Activated naive CD8-positive, alpha-beta T cell treated with anti-CD3 and anti-CD28 coated beads for 36 hours (primary cell): ENCODE measurements at regions not wholly inside any gene's neighbourhood (a gene's known extent, or its start where the extent isn't known, plus 50 kb on each side); places are given as distances from the start of the nearest gene placed in this dataset.
"Not testable (repeated sequence)": the region's sequence is repeated elsewhere in the genome, so short reads cannot be mapped to it uniquely, and the experiment has no call there.

Source experiments
- DNase-seq: peaks from one replicate; pipeline ENCODE4 v3.0.0; 2021
- H3K27ac Mint-ChIP-seq: one replicate; pipeline ENCODE4 v1.8.0; 2022; ENCODE audit warnings: mild to moderate bottlenecking, moderate library complexity, mixed read lengths
- H3K27me3 Mint-ChIP-seq: one replicate; pipeline ENCODE4 v1.8.0; 2022; ENCODE audit warnings: mild to moderate bottlenecking, mixed read lengths
- H3K36me3 Mint-ChIP-seq: one replicate; pipeline ENCODE4 v1.8.0; 2021; ENCODE audit warnings: mild to moderate bottlenecking, mixed read lengths
- H3K4me1 Mint-ChIP-seq: one replicate; pipeline ENCODE4 v1.8.0; 2021; ENCODE audit warnings: mixed read lengths
- H3K4me3 Mint-ChIP-seq: one replicate; pipeline ENCODE4 v1.8.0; 2022; ENCODE audit warnings: mild to moderate bottlenecking, moderate library complexity, mixed read lengths
- H3K9me3 Mint-ChIP-seq: one replicate; pipeline ENCODE4 v1.8.0; 2022; ENCODE audit warnings: mixed read lengths

DNA sequence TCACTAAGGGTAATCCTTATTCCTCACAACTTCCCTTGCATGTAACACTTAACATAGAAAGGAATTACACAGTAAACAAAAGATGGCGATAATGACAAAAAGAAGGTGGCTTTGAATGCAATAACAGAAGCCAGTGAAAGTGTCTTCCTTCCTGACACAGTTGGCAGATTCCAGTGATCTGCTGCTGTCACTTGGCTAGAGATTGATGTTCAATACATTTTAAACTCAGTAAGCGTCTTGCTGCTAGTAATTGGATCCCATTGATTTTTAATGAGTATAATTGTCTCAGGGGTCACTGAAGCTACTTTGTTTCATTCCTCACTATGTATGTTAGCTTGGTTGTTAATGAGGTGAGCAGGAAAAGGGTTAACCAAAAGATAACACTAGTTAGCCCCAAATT lies 692.7 kb downstream of the NTRK3 start:
- no peak overlapping the region for H3K4me3 Mint-ChIP-seq
- H3K36me3 Mint-ChIP-seq, result no peaks in the 10 kb centered on the region
- H3K27ac Mint-ChIP-seq, result no peak overlapping the region
- H3K9me3 Mint-ChIP-seq, result no peaks in the 10 kb centered on the region
- no peak for DNase-seq
- no peaks in the 10 kb centered on the region for H3K4me1 Mint-ChIP-seq
- no peaks in the 10 kb centered on the region for H3K27me3 Mint-ChIP-seq

DNA sequence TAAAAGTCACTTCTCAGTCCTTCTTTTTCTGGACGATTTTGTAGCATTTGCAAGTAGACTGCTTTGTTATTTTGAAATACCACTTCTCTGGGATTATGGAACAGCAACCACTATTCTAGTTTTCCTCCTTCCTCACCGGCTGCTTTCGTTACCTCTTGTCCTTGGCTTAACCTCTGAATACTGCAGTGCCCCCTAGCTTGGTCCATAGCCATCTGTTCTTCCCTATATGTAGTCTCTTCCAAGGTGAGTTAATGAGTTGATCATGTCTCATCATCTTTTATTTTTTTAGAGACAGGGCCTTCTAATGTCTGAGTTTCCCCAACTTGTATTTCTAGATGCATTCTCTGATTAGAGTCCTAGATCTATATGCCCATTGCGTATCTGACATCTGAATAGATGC lies 694.3 kb downstream of the NTRK3 start:
- Mint-ChIP-seq H3K4me1 (no peaks in the 10 kb centered on the region), H3K27ac (no peak overlapping the region), H3K27me3 (peaks cover 3% of the 10 kb centered on the region), H3K9me3 (no peaks in the 10 kb centered on the region), H3K4me3 (no peak overlapping the region), H3K36me3 (no peaks in the 10 kb centered on the region)
- no peak for DNase-seq

DNA sequence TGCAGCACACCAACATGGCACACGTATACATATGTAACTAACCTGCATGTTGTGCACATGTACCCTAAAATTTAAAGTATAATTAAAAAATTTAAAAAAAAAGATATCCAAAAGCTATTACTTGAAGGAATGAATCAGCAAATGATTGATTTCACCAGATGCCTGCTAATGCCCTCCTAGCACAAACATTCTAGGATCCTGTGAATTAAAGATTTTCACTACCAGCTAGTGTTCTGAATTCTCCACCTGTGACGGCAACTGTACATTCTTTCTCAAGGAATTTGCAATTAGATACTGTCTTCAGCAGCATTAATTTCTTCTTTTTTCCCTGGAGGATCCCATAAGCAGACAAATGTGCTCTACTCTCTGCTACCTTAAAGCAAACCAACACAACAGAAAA lies 694.9 kb downstream of the NTRK3 start:
- Mint-ChIP-seq H3K9me3 (no peaks in the 10 kb centered on the region), H3K4me1 (no peaks in the 10 kb centered on the region), H3K27me3 (peaks cover 3% of the 10 kb centered on the region), H3K4me3 (no peak overlapping the region), H3K36me3 (no peaks in the 10 kb centered on the region), H3K27ac (no peak overlapping the region)
- DNase-seq, result no peak

- Mint-ChIP-seq H3K9me3 (peaks cover 8% of the 10 kb centered on the region), H3K27ac (no peak overlapping the region), H3K4me3 (no peak overlapping the region), H3K4me1 (no peaks in the 10 kb centered on the region), H3K27me3 (peaks cover 8% of the 10 kb centered on the region), H3K36me3 (peaks cover 5% of the 10 kb centered on the region)
- no peak for DNase-seq
These were observed 698.7 kb downstream of the NTRK3 start for GRCh38 chr15:87557881-87558280.

GRCh38 chr15:87556886-87557285 lies 699.7 kb downstream of the NTRK3 start:
- DNase-seq, result no peak
- H3K27ac Mint-ChIP-seq, result no peak overlapping the region
- H3K4me3 Mint-ChIP-seq, result no peak overlapping the region
- H3K36me3 Mint-ChIP-seq, result peaks cover 5% of the 10 kb centered on the region
- H3K4me1 Mint-ChIP-seq, result no peaks in the 10 kb centered on the region
- peaks cover 8% of the 10 kb centered on the region for H3K9me3 Mint-ChIP-seq
- peaks cover 8% of the 10 kb centered on the region for H3K27me3 Mint-ChIP-seq

DNA sequence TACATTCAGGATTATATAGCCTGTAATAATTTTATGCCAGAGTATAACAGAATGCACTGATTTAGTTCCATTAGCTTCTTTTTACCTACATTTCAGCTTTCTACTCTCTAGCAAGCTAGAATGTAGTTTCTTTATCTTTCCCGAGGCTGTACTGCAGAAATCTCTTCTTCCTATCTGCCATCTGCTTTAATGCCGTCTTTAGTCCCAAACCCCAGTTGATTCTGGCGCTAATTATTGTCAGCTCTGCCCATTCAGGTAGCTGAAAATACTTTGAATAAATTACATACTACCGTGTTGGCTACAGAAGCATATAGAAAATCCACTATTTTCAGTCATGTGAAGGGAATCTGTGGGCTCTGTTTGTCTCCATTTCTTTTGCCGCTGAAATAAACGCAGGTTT lies 706.7 kb downstream of the NTRK3 start:
- peaks cover 5% of the 10 kb centered on the region for H3K36me3 Mint-ChIP-seq
- H3K27me3 Mint-ChIP-seq, result peaks cover 7% of the 10 kb centered on the region
- no peak for DNase-seq
- no peaks in the 10 kb centered on the region for H3K4me1 Mint-ChIP-seq
- H3K27ac Mint-ChIP-seq, result no peak overlapping the region
- no peak overlapping the region for H3K4me3 Mint-ChIP-seq
- H3K9me3 Mint-ChIP-seq, result peaks cover 8% of the 10 kb centered on the region

GRCh38 chr15:87549296-87549695 lies 707.2 kb downstream of the NTRK3 start:
- Mint-ChIP-seq H3K27me3 (peaks cover 7% of the 10 kb centered on the region), H3K4me3 (no peak overlapping the region)

GRCh38 chr15:87548590-87548989 lies 707.9 kb downstream of the NTRK3 start:
- not testable (repeated sequence) for H3K4me1 Mint-ChIP-seq, DNase-seq, H3K27me3 Mint-ChIP-seq, H3K36me3 Mint-ChIP-seq, H3K27ac Mint-ChIP-seq, H3K4me3 Mint-ChIP-seq, H3K9me3 Mint-ChIP-seq

More at GRCh38 chr15:87549296-87549695, 707.2 kb downstream of the NTRK3 start:
- DNase-seq, result no peak
- Mint-ChIP-seq H3K9me3 (peaks cover 8% of the 10 kb centered on the region), H3K27ac (no peak overlapping the region), H3K4me1 (no peaks in the 10 kb centered on the region), H3K36me3 (peaks cover 5% of the 10 kb centered on the region)

DNA sequence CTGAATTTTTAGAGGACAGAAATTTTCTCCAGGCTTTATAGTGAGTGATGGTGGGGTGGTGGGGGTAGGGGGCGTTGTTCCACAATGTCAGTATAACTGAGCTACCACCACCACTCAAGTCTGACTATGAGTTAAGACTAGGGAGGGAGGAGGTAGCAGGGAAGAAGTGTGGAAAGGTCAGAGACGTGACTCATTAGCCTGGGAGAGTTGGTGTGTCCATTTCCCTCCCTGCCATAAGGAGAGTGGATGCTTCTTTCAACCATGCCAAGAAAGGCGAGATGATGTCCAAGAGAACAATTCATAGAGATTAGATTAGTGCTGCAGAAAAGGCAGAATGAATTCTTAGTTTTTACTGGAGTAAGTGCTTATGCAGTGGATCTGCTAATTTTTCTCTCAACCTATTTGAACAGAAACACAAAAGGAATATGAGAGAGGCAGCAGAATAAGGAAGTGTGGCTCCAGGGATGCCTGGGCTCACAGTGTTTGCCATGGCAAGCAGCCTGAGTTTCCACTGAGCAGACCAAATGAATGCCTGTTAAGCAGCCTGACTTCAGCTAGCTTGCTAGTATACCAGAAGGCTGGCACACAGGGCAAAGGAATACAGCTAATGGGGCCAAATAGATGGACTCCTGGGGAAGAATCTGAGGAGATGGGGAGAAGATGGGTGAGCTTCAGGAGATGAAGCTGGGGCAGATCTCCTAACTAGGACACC lies 708.9 kb downstream of the NTRK3 start:
- H3K4me3 Mint-ChIP-seq, result no peak overlapping the region
- DNase-seq, result no peak
- peaks cover 3% of the 10 kb centered on the region for H3K27me3 Mint-ChIP-seq
- no peak overlapping the region for H3K27ac Mint-ChIP-seq
- H3K4me1 Mint-ChIP-seq, result no peaks in the 10 kb centered on the region
- no peaks in the 10 kb centered on the region for H3K9me3 Mint-ChIP-seq
- no peaks in the 10 kb centered on the region for H3K36me3 Mint-ChIP-seq

- Mint-ChIP-seq H3K4me1 (no peaks in the 10 kb centered on the region), H3K9me3 (peaks cover 7% of the 10 kb centered on the region), H3K27me3 (no peaks in the 10 kb centered on the region), H3K4me3 (no peak overlapping the region), H3K36me3 (no peaks in the 10 kb centered on the region), H3K27ac (no peak overlapping the region)
- DNase-seq, result no peak
These were observed 718.2 kb downstream of the NTRK3 start for GRCh38 chr15:87538327-87538834.

GRCh38 chr15:87537295-87537694 lies 719.2 kb downstream of the NTRK3 start:
- no peak overlapping the region for H3K4me3 Mint-ChIP-seq
- no peaks in the 10 kb centered on the region for H3K4me1 Mint-ChIP-seq
- no peak for DNase-seq
- no peaks in the 10 kb centered on the region for H3K36me3 Mint-ChIP-seq
- H3K27ac Mint-ChIP-seq, result no peak overlapping the region
- H3K9me3 Mint-ChIP-seq, result peaks cover 9% of the 10 kb centered on the region
- H3K27me3 Mint-ChIP-seq, result no peaks in the 10 kb centered on the region

GRCh38 chr15:87533637-87534036 lies 722.9 kb downstream of the NTRK3 start:
- not testable (repeated sequence) for H3K9me3 Mint-ChIP-seq, H3K36me3 Mint-ChIP-seq, H3K4me1 Mint-ChIP-seq, DNase-seq, H3K27ac Mint-ChIP-seq, H3K27me3 Mint-ChIP-seq, H3K4me3 Mint-ChIP-seq

DNA sequence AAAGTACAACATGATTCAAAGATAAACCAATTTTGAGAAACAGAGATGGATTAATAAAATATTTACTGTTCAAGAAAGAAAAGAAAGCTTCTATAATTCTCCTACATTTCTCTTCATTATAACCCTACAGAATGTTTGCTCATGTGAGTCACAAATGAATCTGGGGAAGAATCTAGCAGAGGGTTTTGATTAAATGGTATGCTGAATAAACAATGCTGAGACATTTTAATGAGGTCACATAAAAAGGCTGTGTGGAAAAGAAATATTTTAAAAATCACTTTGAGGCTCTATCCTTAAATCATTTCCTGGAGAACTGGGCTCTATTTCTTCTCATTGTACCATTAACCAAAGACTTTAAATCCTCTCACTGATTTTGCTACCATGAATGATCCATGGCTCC lies 727.7 kb downstream of the NTRK3 start:
- Mint-ChIP-seq H3K36me3 (no peaks in the 10 kb centered on the region), H3K9me3 (peaks cover 4% of the 10 kb centered on the region), H3K27me3 (no peaks in the 10 kb centered on the region), H3K4me1 (no peaks in the 10 kb centered on the region), H3K4me3 (no peak overlapping the region), H3K27ac (no peak overlapping the region)
- DNase-seq, result no peak

DNA sequence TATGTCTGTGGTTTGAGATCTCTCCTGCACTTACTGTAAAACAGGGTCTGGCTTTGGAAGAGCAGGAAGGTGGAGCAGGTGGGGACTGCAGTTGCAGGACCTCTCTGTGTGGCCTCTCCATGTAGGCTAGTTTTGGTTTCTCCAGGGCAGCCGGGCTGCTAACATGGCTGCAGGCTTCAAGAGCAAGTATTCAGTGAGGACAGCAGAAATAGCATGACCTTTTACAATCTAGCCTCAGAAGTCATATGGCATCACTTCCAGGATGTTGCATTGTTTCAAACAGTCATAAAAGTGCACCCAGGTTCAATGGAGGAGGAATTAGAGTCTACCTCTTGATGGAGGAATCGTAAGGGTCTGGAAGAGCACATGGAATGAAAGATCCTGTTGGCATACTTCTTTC lies 728.7 kb downstream of the NTRK3 start:
- no peak overlapping the region for H3K27ac Mint-ChIP-seq
- no peaks in the 10 kb centered on the region for H3K36me3 Mint-ChIP-seq
- H3K4me1 Mint-ChIP-seq, result no peaks in the 10 kb centered on the region
- no peak overlapping the region for H3K4me3 Mint-ChIP-seq
- no peaks in the 10 kb centered on the region for H3K27me3 Mint-ChIP-seq
- H3K9me3 Mint-ChIP-seq, result no peaks in the 10 kb centered on the region
- no peak for DNase-seq

- no peaks in the 10 kb centered on the region for H3K4me1 Mint-ChIP-seq
- no peaks in the 10 kb centered on the region for H3K36me3 Mint-ChIP-seq
- no peak overlapping the region for H3K4me3 Mint-ChIP-seq
- H3K9me3 Mint-ChIP-seq, result no peaks in the 10 kb centered on the region
- no peaks in the 10 kb centered on the region for H3K27me3 Mint-ChIP-seq
- no peak overlapping the region for H3K27ac Mint-ChIP-seq
- DNase-seq, result no peak
These were observed 729.1 kb downstream of the NTRK3 start for GRCh38 chr15:87527416-87527815.

GRCh38 chr15:87523516-87523915 lies 733.0 kb downstream of the NTRK3 start:
- Mint-ChIP-seq H3K27ac (no peak overlapping the region), H3K36me3 (no peaks in the 10 kb centered on the region), H3K9me3 (no peaks in the 10 kb centered on the region), H3K27me3 (no peaks in the 10 kb centered on the region), H3K4me3 (no peak overlapping the region), H3K4me1 (no peaks in the 10 kb centered on the region)
- DNase-seq, result no peak
